GM12873 (cell line): ENCODE measurements at regions not wholly inside any gene's neighbourhood (a gene's known extent, or its start where the extent isn't known, plus 50 kb on each side); places are given as distances from the start of the nearest gene placed in this dataset.

ENCODE experiments used
- TF ChIP-seq, protein P1 (sequence below): IDR thresholded peaks from 2 replicates; pipeline ENCODE4 v1.5.1; 2012; ENCODE audit warnings: low read depth, mild to moderate bottlenecking, moderate library complexity, low read length, control low read depth; ENCODE audit not compliant: insufficient read depth; ENCODE audit errors: missing control alignments

DNA sequence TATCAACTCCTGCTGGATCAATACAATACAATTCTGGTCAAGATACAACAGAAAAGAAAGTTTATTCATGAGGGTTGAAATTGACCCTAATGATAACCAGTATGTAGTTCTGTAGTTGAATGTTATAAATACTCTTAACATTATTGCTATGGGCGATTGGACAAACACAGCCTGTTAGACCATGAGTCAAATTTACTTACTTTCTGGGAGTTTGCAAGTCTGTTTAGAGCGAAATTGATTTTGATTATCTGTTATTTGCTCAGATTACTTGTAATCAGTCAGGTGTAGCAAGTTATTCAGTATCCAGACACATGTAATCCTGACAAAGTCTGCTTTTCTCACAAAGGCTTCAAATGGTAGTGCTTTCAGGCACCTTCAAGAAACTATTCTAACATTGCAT, 216.6 kb upstream of the B3GALT2 start:
- TF ChIP-seq, protein P1, sequence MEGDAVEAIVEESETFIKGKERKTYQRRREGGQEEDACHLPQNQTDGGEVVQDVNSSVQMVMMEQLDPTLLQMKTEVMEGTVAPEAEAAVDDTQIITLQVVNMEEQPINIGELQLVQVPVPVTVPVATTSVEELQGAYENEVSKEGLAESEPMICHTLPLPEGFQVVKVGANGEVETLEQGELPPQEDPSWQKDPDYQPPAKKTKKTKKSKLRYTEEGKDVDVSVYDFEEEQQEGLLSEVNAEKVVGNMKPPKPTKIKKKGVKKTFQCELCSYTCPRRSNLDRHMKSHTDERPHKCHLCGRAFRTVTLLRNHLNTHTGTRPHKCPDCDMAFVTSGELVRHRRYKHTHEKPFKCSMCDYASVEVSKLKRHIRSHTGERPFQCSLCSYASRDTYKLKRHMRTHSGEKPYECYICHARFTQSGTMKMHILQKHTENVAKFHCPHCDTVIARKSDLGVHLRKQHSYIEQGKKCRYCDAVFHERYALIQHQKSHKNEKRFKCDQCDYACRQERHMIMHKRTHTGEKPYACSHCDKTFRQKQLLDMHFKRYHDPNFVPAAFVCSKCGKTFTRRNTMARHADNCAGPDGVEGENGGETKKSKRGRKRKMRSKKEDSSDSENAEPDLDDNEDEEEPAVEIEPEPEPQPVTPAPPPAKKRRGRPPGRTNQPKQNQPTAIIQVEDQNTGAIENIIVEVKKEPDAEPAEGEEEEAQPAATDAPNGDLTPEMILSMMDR, result no peak

DNA sequence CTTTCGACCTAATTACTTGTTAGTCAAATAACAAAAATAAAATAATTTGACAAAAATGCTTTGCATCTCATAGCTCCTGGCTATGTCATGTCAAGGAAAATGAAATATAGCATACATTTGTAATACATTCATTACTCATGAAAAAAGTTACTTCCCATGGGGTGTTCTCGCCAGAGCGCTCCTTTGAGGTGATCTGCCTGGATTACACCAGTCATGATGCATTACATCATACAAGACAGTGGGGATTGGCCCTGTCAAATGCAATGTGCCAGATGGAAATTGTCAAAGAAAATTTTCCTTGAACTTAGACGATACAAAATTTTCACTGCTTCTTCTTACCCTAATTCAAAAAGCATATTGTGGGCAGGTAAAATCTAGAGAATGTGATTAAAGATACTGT, 215.6 kb upstream of the B3GALT2 start:
- TF ChIP-seq, protein P1, result no peak

DNA sequence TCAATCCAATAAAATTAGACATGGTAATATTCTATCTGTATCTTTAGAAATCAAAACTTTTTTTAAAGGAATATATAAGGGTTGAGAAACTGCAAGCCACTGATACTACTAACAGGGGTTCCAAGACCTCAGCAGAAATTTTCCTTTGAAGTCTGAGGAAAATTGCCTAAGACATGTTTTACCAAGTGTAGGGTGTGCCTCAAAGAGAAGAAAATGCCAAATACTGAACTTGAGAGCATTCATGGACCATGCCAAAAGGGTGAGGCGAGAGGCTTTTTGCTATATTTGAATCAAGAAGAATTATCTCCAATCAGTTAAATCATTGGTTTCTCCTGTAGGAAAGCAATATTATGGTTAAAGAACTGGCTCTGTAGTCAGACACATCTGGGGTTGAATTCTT, 207.9 kb upstream of the B3GALT2 start:
- TF ChIP-seq, protein P1, result no peak

DNA sequence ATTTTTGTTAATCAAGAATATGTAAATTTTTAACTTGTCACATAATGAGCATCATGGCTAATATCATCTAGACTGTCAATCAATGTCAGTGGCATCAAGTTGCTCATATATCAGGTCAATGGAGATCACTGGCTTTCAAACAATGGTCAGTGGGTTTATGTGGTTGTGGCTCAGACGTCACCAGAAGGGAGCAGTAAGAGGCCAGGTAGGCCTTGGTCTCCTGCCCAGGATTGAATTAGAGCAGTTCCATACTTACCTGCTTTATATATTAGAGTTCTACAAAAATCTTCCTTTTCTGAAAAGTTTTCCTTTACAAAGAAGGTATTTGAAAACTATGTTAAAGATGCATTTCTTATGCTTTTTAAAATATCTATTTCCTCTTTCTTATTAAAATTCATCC, 206.3 kb upstream of the B3GALT2 start:
- TF ChIP-seq, protein P1, result no peak

DNA sequence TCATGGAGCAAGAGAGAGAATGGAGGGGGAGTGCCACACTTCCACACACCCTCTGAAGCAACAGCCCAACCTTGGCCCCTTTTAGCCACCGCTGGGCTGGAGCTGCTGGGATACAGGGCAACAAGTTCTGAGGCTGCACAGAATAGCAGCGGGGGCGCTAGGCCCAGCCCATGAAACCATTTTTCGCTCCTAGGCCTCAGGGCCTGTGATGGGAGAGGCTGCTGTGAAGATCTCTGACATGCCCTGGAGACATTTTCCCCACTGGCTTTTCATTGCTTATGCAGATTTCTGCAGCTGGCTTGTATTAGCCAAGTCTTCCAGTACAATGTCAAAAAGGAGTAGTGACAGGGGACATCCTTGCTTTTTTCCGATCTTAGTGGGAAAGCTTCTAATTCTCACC, 202.3 kb upstream of the B3GALT2 start:
- TF ChIP-seq, protein P1, result no peak

DNA sequence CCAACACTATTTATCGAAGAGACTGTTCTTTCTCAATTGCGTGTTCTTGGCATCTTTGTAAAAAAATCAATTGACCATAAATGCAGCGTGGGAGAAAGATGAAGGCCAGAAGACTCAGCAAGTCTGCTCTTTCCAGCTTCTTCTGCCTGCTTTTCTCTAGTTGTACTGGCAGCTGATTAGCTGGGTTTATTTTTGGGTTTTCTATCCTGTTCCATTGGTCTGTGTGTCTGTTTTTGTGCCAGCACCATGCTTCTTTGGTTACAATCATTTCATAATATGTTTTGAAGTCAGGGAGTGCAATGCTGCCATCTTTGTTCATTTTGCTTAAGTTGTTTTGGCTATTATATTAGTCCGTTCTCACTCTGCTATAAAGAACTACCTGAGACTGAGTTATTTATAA, 201.8 kb upstream of the B3GALT2 start:
- TF ChIP-seq, protein P1, result no peak

DNA sequence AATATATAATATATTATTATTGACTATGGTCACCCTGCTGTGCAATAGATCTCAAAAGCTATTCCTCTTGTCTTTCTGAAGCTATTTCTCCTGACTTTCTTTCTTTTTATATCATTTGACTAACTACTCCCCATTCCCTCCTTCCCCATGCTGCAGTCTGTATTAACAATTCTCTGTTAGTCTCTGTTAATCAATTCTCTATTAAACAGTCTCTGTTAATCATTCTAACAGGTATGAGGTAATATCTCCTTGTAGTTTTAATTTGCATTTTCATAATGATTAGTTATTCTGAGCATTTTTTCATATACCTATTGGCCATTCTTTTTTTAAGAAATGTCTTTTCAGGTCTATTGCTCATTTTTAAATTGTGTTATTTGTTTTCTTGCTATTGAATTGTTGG, 201.0 kb upstream of the B3GALT2 start:
- TF ChIP-seq, protein P1, result no peak
